ENCODE measurements at regions not wholly inside any gene's neighbourhood (a gene's known extent, or its start where the extent isn't known, plus 50 kb on each side); places are given as distances from the start of the nearest gene placed in this dataset.

DNA sequence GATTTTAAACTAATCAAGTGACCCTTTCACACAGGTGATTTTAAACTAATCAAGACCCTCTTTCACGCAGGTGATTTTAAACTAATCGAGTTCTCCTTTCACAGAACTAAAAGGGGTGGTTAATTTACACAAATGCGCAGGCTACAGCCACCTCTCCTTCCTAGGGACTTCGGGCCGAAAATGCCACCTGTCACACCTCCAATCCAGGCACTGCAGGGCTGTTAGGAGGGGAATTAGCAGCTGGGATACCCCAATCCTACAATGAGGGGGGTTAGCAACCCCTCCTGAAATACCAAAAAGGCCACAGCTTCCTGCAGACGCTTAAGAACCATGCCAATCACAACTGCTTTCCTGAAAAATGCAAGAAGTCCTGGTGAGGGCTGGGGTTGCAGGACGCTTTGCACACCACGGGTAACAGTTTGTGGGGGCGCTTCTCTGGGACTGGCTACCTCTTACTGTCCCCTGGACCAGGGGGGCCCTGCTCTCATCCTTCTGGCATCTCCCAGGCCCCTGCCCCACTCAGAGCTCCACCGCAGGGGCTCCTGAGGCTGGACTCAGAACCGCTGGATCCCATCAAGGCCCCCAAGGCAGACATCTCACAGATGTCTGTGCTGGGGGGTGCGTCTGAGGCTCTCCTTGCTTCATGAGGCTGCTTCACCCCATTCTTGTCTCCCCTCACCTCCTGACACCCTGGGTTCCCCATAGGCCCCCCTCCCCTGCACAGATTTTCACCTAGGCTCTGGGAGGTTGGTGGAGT lies 145.9 kb downstream of the OR4M2 start:
- TF ChIP-seq ZSCAN30 (tag by site-specific recombination; IDR thresholded peaks at IDR 0.05) (no peak), ZBTB11 (tag by site-specific recombination; conservative IDR thresholded peaks at IDR 0.05; ENCODE audit: low read depth) (no peak), OVOL3 (tag by site-specific recombination; IDR thresholded peaks at IDR 0.05) (no peak)
